C4-2B (cell line): ENCODE measurements at regions not wholly inside any gene's neighbourhood (a gene's known extent, or its start where the extent isn't known, plus 50 kb on each side); places are given as distances from the start of the nearest gene placed in this dataset.

Experiments used
- H3K27ac ChIP-seq: fragments of 450-650 bp; 2 replicates; pipeline ENCODE4 v1.5.1; 2017
- ZFX ChIP-seq: fragments of 450-650 bp; IDR thresholded peaks from 2 replicates; pipeline ENCODE4 v1.6.1; 2017
- TF ChIP-seq, protein P1 (sequence below): fragments of 450-650 bp; conservative IDR thresholded peaks from 2 replicates; pipeline ENCODE4 v1.5.1; 2017; ENCODE audit warnings: mild to moderate bottlenecking

DNA sequence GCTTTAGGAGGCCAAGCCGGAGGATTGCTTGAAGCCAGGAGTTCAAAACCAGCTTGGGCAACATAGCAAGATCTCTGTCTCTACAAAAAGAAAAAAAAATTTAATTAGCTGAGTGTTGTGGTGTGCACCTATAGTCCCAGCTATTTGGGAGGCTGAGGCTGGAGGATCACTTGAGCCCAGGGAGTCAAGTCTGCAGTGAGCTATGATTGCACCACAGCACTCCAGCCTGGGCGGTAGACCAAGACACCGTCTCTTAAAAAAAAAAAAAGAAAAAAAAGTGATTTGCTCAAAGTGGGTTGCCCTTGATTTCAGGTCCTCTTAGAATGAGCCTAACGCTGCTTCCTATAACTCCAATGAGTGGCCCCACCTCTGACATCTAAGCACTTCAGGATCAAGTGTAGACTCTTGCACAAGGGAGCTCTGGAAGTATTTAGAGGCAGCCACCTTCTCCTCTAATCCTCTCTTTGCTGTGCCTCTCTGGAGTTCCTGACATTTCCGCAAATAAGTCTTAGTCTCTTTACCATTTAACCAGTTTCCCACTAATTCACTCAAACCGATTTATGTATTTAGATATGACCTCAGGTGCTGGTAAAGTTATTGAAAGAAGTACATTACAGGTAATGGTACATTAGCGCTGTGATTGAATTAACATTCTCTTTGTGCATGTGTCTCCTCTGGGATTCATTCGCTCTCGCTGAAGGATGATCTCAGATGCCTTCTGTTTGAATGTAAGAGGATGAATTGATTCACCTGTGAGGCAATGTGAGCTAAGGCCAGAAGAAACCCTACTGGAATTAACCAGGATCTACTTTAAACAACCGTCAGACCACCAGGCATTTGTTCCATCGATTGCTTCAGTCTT lies 60.8 kb upstream of the CELF2 start:
- TF ChIP-seq ZFX: no peak
- TF ChIP-seq, protein P1, sequence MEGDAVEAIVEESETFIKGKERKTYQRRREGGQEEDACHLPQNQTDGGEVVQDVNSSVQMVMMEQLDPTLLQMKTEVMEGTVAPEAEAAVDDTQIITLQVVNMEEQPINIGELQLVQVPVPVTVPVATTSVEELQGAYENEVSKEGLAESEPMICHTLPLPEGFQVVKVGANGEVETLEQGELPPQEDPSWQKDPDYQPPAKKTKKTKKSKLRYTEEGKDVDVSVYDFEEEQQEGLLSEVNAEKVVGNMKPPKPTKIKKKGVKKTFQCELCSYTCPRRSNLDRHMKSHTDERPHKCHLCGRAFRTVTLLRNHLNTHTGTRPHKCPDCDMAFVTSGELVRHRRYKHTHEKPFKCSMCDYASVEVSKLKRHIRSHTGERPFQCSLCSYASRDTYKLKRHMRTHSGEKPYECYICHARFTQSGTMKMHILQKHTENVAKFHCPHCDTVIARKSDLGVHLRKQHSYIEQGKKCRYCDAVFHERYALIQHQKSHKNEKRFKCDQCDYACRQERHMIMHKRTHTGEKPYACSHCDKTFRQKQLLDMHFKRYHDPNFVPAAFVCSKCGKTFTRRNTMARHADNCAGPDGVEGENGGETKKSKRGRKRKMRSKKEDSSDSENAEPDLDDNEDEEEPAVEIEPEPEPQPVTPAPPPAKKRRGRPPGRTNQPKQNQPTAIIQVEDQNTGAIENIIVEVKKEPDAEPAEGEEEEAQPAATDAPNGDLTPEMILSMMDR: no peak
- H3K27ac ChIP-seq: no peak overlapping the region

DNA sequence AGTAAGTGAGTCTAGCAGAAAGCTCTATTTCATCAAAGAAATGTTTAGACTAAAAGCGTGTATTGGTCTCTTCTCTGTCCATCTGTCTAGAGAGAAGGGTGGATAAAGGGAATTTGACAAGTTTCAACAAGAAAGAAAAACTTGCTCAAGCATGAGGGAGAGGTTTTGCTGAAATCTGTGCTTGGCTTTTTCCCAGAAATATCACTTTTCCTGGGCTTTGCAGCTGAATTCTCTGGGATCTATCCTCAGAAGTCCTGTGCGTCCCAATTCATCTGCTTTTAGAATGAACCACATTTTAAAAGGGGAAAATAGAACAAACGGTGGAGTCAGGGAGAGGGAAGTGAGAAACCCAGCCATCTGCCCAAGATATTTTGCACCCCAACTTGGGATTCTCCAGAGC lies 59.6 kb upstream of the CELF2 start:
- no peak for TF ChIP-seq ZFX
- TF ChIP-seq, protein P1: no peak
- H3K27ac ChIP-seq: no peak overlapping the region

DNA sequence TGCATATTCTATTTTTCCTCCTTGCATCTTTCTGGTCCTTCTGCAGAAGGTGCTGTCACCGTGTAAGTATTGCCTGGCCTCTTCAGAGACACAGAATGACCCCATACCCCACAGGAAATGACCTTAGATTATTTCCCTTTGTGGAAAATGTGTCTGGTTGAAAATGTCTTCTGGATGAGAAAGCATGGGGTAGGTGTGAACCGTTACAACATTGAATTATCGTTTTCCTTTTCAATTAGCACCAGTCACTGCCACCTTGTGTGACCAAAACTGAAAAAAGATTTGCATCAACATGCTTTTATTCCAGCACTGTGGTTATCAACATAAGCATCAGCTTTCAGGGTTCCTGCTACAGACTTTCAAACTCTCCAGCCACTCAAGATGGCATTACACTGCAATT lies 58.0 kb upstream of the CELF2 start:
- no peak overlapping the region for H3K27ac ChIP-seq
- TF ChIP-seq ZFX: no peak
- TF ChIP-seq, protein P1: no peak

DNA sequence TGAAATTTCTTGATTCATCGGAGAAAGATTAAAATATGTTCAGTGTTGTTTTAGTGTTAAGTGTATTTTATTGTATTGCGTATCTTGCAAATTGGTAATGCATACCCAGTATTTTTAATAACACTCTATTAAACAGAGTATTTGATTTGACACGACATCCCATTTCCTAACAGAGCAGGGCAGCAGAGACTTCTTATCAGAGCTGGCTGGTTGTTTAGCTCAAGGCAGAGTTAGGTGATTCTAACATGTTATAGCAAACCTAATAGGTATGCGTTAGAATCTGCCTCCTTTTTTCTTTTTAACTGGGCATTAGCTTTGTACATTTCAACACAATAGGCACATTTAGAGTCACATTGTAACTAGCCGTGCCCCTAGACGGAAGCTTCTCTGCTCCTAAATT lies 57.1 kb upstream of the CELF2 start:
- TF ChIP-seq, protein P1: no peak
- TF ChIP-seq ZFX: no peak
- H3K27ac ChIP-seq: no peak overlapping the region

DNA sequence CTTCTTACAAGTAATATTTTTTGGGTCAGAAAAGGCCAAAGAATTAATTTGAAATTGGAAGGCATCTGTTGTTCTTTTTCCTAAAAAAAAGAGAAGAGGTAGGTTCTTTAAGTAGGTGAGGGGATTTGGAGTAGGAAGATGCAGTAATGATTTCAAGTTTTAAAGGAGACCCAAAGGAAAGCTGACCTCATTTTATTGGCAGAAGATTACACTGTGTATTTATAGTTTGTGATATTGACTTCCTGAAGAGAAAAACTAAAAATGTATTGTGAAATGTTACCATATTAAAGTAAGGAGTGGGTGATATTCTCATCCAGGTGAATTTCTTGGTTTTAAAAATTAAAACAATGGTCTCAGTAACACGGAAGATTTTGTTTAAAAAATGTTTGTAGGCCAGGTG lies 56.6 kb upstream of the CELF2 start:
- TF ChIP-seq ZFX: no peak
- TF ChIP-seq, protein P1: no peak
- H3K27ac ChIP-seq: no peak overlapping the region

DNA sequence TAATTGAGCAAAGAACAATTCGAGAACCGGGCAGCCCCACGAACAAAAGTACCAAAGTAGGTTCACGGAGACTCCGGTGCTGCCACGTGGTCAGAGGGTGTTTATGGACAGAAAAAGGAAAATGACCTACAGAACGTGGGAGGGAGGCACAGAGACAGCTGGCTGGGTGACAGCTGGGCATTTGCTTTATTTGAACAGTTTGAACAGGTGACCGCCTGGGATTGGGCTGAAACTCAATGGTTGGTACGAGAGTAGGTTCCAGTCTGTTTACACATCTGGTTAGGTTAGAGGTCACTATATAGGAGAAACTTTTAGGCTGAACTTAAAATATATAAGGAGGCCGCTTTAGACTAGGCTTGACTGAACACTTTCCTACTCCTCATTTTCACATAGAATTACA lies 50.6 kb upstream of the CELF2 start:
- TF ChIP-seq ZFX: no peak
- TF ChIP-seq, protein P1: no peak

DNA sequence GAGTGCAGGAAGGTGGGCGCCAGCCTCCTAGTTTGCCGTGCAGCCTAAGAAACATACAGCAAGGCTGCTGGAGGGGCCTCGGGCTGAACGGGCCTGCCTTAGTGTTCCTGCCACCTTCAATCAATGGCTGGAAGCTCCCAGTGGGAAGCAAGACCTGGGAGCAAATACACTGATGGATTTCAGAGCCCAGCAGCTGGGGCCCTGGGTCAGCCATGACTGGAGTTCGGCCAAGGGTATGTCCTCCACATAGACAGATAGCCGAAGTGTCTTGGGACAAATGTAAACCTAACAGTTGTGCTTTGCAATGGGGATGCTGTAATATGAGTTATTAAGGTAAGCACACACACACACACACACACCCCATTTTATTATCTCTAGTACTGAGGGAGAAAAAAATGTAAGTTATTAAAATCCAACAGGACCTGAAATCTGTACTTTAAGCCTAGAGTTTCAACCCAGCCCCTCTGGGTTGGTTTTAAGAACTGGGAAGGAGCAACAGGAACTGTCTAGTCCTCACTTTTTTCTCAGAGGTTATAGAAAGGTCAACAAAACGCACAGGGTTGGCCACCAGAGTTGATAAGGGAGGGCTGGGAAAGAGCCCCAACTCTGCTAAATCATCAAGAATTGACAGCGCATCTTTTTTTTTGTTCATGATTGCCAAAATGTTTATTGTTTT lies 50.0 kb upstream of the CELF2 start:
- no peak for TF ChIP-seq ZFX
- TF ChIP-seq, protein P1: no peak
- H3K27ac ChIP-seq: no peak overlapping the region

More for the DNA sequence above, 50.6 kb upstream of the CELF2 start:
- no peak overlapping the region for H3K27ac ChIP-seq
